CD14-positive monocyte (primary cell): ENCODE measurements at regions not wholly inside any gene's neighbourhood (a gene's known extent, or its start where the extent isn't known, plus 50 kb on each side); places are given as distances from the start of the nearest gene placed in this dataset.
A peak's percentile ranks its signal among the peaks of the same experiment; 100 is the strongest.

Source experiments
- DNase-seq, 3 donors: peaks; one replicate each; pipeline ENCODE4 v3.0.0-alpha.2; 2011 to 2022
- H2AFZ ChIP-seq: 2 replicates; pipeline ENCODE4 v1.6.0; 2012; ENCODE audit warnings: mild to moderate bottlenecking, low read depth, low read length, inconsistent platforms; ENCODE audit not compliant: insufficient read depth, poor library complexity, severe bottlenecking
- H3K27ac ChIP-seq, 2 donors: 1 replicate in 1 of 2; 2 replicates in 1 of 2; pipeline ENCODE4 v1.5.1; 2012 to 2013; ENCODE audit warnings: low read length in 2 of 2, control low read depth in 1 of 2, inconsistent platforms in 1 of 2, low read depth in 1 of 2, mild to moderate bottlenecking in 1 of 2
- H3K27me3 ChIP-seq, 2 donors: one replicate each; pipeline versions ENCODE4 v1.6.0 to v1.6.1; 2011 to 2013; ENCODE audit warnings: low read length in 2 of 2; ENCODE audit not compliant: control insufficient read depth in 2 of 2, insufficient read depth in 2 of 2
- H3K36me3 ChIP-seq, 2 donors: replicated peaks in 1 of 2; 1 replicate in 1 of 2; 2 replicates in 1 of 2; pipeline versions ENCODE4 v1.5.1 to v1.6.1; 2012 to 2013; ENCODE audit warnings: low read length in 2 of 2, control low read depth in 1 of 2, inconsistent platforms in 1 of 2, mild to moderate bottlenecking in 1 of 2; ENCODE audit not compliant: insufficient read depth in 2 of 2, control insufficient read depth in 1 of 2
- H3K4me1 ChIP-seq, 2 donors: 1 replicate in 1 of 2; 2 replicates in 1 of 2; pipeline versions ENCODE4 v1.5.1 to v1.6.1; 2012 to 2013; ENCODE audit warnings: low read length in 2 of 2, control low read depth in 1 of 2, inconsistent platforms in 1 of 2, mild to moderate bottlenecking in 1 of 2, moderate library complexity in 1 of 2; ENCODE audit not compliant: insufficient read depth in 2 of 2, control insufficient read depth in 1 of 2
- H3K4me2 ChIP-seq: replicated peaks from 2 replicates; pipeline ENCODE3; 2012; ENCODE audit warnings: low read length, moderate library complexity, mild to moderate bottlenecking; ENCODE audit not compliant: poor library complexity, severe bottlenecking; ENCODE audit errors: extremely low read depth
- H3K4me3 ChIP-seq, 3 experiments: fragments of 200-600 bp in 1 of 3; sonication (generic) in 1 of 3; replicated peaks in 1 of 3; 1 replicate in 2 of 3; 2 replicates in 1 of 3; pipeline ENCODE4 v1.5.1; 2011 to 2013; ENCODE audit warnings: low read length in 3 of 3, mild to moderate bottlenecking in 3 of 3, control low read depth in 2 of 3, low read depth in 2 of 3, inconsistent platforms in 1 of 3, moderate library complexity in 1 of 3
- H3K79me2 ChIP-seq: 2 replicates; pipeline ENCODE4 v1.6.0; 2012; ENCODE audit warnings: mild to moderate bottlenecking, control low read depth, inconsistent platforms, low read length, moderate library complexity; ENCODE audit not compliant: insufficient read depth
- H3K9ac ChIP-seq: 2 replicates; pipeline ENCODE4 v1.6.0; 2017; ENCODE audit warnings: low read length, mild to moderate bottlenecking; ENCODE audit not compliant: insufficient read depth, poor library complexity, severe bottlenecking
- H3K9me3 ChIP-seq, 2 donors: replicated peaks in 1 of 2; 1 replicate in 1 of 2; 2 replicates in 1 of 2; pipeline versions ENCODE4 v1.5.1 to v1.6.1; 2012 to 2013; ENCODE audit warnings: low read length in 2 of 2, control low read depth in 1 of 2; ENCODE audit not compliant: control insufficient read depth in 1 of 2, insufficient read depth in 1 of 2
- H4K20me1 ChIP-seq: 2 replicates; pipeline ENCODE4 v1.6.0; 2012; ENCODE audit warnings: mild to moderate bottlenecking, low read length, control low read depth, moderate library complexity; ENCODE audit not compliant: insufficient read depth
- H3K27ac Mint-ChIP-seq, 7 donors: one replicate each; pipeline ENCODE4 v1.8.0; 2020; ENCODE audit warnings: mild to moderate bottlenecking in 7 of 7, mixed read lengths in 7 of 7, moderate library complexity in 6 of 7, inconsistent platforms in 2 of 7
- H3K27me3 Mint-ChIP-seq, 3 donors: one replicate each; pipeline ENCODE4 v1.8.0; 2021 to 2022; ENCODE audit warnings: low read depth in 3 of 3, mild to moderate bottlenecking in 3 of 3, mixed read lengths in 3 of 3, moderate library complexity in 3 of 3, inconsistent platforms in 1 of 3
- H3K36me3 Mint-ChIP-seq, 2 donors: one replicate each; pipeline ENCODE4 v1.8.0; 2020; ENCODE audit warnings: mixed read lengths in 2 of 2, inconsistent platforms in 1 of 2, mild to moderate bottlenecking in 1 of 2
- H3K4me1 Mint-ChIP-seq: one replicate; pipeline ENCODE4 v1.8.0; 2020; ENCODE audit warnings: mild to moderate bottlenecking, mixed read lengths
- H3K4me3 Mint-ChIP-seq, 2 donors: one replicate each; pipeline ENCODE4 v1.8.0; 2020; ENCODE audit warnings: mild to moderate bottlenecking in 2 of 2, mixed read lengths in 2 of 2, moderate library complexity in 1 of 2
- H3K9me3 Mint-ChIP-seq, 7 donors: one replicate each; pipeline ENCODE4 v1.8.0; 2020 to 2022; ENCODE audit warnings: mixed read lengths in 7 of 7, mild to moderate bottlenecking in 6 of 7, moderate library complexity in 6 of 7, inconsistent platforms in 2 of 7
- CTCF ChIP-seq: fragments of 200-600 bp; IDR thresholded peaks from one replicate; pipeline ENCODE4 v1.8.0; 2022; ENCODE audit warnings: antibody characterized with exemption, mild to moderate bottlenecking
- WGBS: methylation state at CpG from one replicate; pipeline ENCODE4 v1.1.5; 2013; ENCODE audit warnings: missing lambda C conversion rate; ENCODE audit not compliant: insufficient coverage; 5-methylcytosine and 5-hydroxymethylcytosine counted together
- intact Hi-C, 2 donors: fragments of 100-400 bp; cut with micrococcal nuclease; formaldehyde crosslinking; loops; one replicate each; pipeline versions ENCODE4 v1.15.0 to v1.15.1; 2023

DNA sequence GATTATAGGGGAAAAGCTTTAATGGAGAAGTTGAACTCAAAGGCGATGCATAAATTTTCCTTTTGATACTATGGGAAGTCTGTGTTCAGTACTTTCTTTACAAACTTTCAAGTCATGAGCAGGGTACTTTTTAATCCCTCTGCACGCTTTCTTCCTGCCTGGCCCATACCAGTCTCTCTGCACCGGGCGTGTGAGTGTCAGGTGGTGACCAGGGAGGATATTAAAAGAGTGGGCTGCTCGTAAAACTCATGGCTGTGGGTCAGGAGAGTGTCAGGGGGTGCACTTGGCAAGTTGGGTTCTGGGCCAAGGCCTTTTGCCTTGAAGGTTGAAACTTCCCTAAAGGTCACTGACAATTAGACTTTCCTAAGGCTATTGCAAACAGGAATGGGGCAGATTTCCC, 367.8 kb downstream of the GPD2 start:
- intact Hi-C loops: no loop called here
- Histone ChIP-seq H3K36me3 (no peaks in the 10 kb centered on the region), H3K9ac (no peak overlapping the region), H2AFZ (no peak overlapping the region), H3K4me3 (no peak overlapping the region), H3K79me2 (no peaks in the 10 kb centered on the region), H3K9me3 (no peaks in the 10 kb centered on the region), H4K20me1 (no peaks in the 10 kb centered on the region), H3K27me3 (no peaks in the 10 kb centered on the region), H3K27ac (no peak overlapping the region), H3K4me2 (no peak overlapping the region), H3K4me1 (no peaks in the 10 kb centered on the region)
- WGBS: 100% methylated on average over 1 of the region's 5 CpGs
- Mint-ChIP-seq H3K36me3 (no peaks in the 10 kb centered on the region), H3K4me1 (no peaks in the 10 kb centered on the region), H3K9me3 (peaks cover 0 to 6% (median 2%) of the 10 kb centered on the region in 7 donors), H3K27me3 (peaks cover 0 to 2% (median 2%) of the 10 kb centered on the region in 3 donors), H3K27ac (no peak overlapping the region), H3K4me3 (no peak overlapping the region)
- no peak for TF ChIP-seq CTCF
- DNase-seq: no peak

GRCh38 chr2:156810094-156810493, 373.9 kb downstream of the GPD2 start:
- TF ChIP-seq CTCF: no peak
- H3K9ac ChIP-seq: no peak overlapping the region
- no peaks in the 10 kb centered on the region for H4K20me1 ChIP-seq
- peaks cover 0 to 4% (median 0%) of the 10 kb centered on the region in 7 donors for H3K9me3 Mint-ChIP-seq
- intact Hi-C loops: no loop called here
- H3K36me3 ChIP-seq: no peaks in the 10 kb centered on the region
- 84% methylated on average over 2 of the region's 2 CpGs for WGBS
- H3K79me2 ChIP-seq: no peaks in the 10 kb centered on the region
- H3K4me3 ChIP-seq: no peak overlapping the region
- no peak overlapping the region for H2AFZ ChIP-seq
- H3K4me1 Mint-ChIP-seq: no peaks in the 10 kb centered on the region
- no peaks in the 10 kb centered on the region for H3K27me3 ChIP-seq
- H3K27ac ChIP-seq: no peak overlapping the region
- peak overlapping the region in 1 of 7 donors; percentile 2 for H3K27ac Mint-ChIP-seq
- no peaks in the 10 kb centered on the region for H3K27me3 Mint-ChIP-seq
- H3K4me2 ChIP-seq: no peak overlapping the region
- no peaks in the 10 kb centered on the region for H3K9me3 ChIP-seq
- DNase-seq: no peak
- no peaks in the 10 kb centered on the region for H3K4me1 ChIP-seq
- H3K4me3 Mint-ChIP-seq: no peak overlapping the region
- H3K36me3 Mint-ChIP-seq: no peaks in the 10 kb centered on the region
